NCI-H460 (cell line): ENCODE measurements at regions not wholly inside any gene's neighbourhood (a gene's known extent, or its start where the extent isn't known, plus 50 kb on each side); places are given as distances from the start of the nearest gene placed in this dataset.

Experiments
- DNase-seq: peaks from one replicate; pipeline ENCODE4 v3.0.0-alpha.2; 2016; ENCODE audit warnings: low read depth; ENCODE audit errors: extremely low read depth

DNA sequence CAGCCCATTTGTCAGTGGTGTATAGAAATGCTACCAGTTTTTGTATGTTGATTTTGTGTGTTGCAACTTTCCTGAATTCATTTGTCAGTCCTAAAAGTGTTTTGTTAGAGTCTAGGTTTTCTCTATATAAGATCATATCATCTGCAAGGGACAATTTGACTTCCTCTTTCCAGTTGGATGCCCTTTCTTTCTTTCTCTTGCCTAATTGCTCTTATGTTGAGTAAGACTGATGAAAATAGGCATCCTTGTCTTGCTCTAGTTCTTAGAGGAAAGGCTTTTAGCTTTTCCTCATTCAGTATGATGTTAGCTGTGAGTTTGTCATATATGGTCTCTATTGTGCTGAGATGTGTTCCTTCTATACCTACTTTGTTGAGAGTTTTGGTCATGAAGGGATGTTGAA lies 161.7 kb upstream of the TPK1 start:
- no peak for DNase-seq

GRCh38 chr7:144995495-144995894 lies 159.6 kb upstream of the TPK1 start:
- DNase-seq: no peak

DNA sequence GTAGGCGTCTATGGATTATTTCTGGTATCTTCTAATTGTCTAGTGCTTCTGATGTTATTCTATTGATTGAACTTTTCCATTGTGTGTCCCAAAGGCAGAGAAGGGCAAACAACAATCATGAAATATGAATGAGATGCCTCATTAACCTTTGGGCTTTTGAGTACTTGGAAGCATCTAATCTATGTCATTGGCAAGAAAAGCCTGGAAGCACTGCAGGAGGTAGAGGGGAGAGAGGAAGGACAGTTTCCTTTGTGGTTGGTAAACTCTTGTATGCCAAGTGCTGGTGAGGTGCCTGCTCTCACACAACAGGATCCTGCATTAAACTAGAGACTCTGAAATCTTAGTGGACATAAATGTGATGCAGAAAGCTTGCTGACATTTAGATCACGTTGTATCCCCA lies 155.2 kb upstream of the TPK1 start:
- DNase-seq: no peak

DNA sequence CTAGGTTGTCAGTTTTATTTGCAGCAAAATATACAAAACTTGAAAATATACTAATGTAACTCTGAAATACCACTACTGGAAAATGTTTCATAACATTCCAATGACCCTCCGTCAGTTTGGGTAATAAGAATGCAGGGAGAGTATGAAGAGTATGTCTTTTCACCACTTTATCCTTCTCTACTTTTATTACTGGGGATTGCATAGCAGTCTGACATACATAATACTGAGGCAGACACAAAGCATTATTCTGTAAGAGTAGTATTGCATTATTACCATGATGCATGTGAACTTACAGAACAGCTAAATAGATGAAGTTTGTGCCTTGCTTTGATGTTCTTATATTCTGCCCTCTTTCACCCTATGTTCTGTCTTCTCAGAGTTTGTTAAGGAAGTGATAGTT lies 151.8 kb upstream of the TPK1 start:
- DNase-seq: no peak

- no peak for DNase-seq
Observed at GRCh38 chr7:144982133-144982532, 146.3 kb upstream of the TPK1 start.

GRCh38 chr7:144975882-144976281 lies 140.0 kb upstream of the TPK1 start:
- no peak for DNase-seq

GRCh38 chr7:144969787-144970186 lies 133.9 kb upstream of the TPK1 start:
- no peak for DNase-seq

DNA sequence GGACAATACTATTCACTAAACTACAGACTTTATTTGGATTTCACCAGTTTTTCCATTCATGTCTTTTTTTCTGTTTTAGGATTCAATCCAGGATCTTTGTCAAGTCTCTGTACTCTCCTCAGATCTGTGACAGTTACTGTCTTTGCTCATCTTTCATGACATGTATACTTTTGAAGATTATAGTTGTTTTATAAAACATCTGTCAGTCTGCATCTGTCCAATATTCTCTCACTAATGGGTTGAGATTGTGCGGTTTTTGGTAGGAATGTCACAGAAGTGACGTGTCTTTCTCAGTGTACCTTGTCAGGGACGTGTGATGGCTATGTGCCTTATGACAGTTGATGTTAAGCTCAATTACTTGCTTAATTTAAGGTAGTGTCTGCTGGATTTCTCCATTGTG lies 124.9 kb upstream of the TPK1 start:
- DNase-seq: no peak

DNA sequence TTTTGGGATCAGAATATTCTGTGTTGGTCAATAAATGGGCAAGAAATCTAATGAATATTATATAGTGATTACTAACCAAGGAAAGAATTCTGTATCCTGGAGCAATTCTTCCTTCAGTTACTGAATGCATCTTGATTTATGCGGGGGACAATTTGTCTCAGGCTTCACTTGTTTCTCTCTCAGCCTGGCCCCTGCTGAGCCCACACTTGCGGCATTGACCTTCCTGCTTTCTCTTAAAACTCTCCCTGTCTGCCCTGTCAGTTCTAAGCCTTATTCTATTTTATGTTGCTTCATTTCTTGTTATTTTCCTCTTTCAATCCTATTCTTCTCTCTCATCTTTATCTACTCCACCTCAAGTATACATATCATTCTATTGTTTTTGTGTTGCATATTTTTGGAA lies 122.1 kb upstream of the TPK1 start:
- DNase-seq: no peak

DNA sequence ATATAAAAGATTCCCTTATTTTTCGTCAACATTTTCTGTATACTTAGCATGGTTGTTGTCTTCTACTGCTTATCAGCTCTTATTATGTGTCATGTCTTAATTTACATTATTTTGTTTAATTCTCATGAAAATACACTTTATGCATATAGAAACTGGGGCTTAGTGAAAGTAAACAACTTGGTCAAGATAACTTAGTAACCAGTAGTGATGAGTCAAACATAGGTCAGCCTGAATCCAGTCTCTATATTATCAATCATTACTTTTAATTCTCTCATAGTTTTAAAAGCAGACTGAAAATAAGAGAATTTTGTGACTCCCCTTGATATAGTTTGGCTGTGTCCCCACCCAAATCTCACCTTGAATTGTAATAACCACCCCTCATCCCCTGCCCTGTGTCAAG lies 119.6 kb upstream of the TPK1 start:
- DNase-seq: no peak

DNA sequence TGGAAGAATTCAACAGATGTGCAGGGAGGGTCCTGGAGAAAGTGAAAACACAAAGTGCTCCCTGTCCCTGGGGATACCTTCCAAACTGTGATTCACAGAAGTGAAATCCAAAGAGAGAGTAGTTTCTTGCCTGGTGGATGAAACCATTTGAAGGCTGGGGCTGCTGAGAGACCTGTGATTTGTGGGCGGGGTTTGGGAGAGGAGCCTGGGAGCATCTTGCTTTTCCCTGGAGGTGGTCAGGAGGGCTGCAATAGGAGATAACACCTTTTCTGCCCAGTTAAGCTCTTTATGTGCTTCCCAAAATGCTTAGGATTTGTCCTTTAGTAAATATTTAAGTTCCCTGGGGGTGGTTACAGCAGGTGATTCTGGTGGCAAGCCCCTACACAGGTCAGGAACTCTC lies 105.3 kb upstream of the TPK1 start:
- DNase-seq: no peak

- DNase-seq: no peak
Observed at GRCh38 chr7:144937199-144937598, 101.3 kb upstream of the TPK1 start.

DNA sequence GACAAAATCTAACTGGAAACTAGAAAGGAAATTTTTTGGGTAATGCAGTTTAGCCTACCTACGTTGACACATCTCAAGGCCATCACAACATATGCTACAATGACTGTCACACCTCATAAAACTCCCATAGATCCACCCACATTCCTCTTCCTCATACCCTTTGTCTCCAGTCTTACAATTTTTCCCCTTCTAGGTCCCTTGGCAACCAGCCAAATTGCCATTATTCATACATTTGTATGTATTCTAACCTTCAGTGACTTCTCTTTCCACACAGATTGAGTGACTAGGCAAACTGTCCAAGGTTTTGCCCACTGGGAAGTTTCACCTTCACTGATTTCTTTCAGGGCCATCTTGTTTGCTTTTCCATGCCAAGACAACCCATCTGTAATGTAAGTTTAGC lies 100.5 kb upstream of the TPK1 start:
- no peak for DNase-seq

- no peak for DNase-seq
Observed at GRCh38 chr7:144910411-144910810, 74.6 kb upstream of the TPK1 start.

DNA sequence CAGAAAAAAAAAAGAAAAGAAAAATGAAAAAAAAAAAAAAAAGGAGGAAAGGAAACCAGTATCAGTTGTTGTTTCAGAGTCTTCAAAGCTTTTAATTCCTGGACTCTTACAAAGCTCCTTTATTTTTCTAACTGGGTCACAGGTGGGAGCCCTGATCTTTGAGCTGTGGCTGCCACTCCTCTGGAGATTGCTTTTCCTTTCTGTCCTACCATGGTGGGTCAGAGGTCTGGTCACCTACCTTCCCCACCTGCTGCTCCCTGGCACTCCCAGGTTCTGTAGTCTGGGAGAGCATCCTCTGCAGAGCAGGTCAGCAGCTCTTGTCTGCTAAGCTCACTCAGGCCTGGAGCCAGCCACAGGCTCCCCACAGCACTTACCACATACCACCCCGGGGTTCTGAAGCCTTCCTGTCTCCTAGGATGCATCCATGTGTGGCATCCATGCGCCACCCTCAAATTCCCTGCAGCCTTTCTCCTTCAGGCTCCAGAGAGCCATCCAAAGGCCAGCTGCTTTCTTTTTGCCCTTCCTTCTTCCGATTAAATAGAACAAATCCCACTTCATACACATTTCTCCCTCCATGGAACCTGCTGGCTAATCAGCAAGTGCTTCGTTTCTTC lies 73.2 kb upstream of the TPK1 start:
- no peak for DNase-seq

GRCh38 chr7:144908324-144908723 lies 72.5 kb upstream of the TPK1 start:
- DNase-seq: no peak

GRCh38 chr7:144907577-144907976 lies 71.7 kb upstream of the TPK1 start:
- no peak for DNase-seq

GRCh38 chr7:144903201-144903600 lies 67.3 kb upstream of the TPK1 start:
- DNase-seq: no peak

DNA sequence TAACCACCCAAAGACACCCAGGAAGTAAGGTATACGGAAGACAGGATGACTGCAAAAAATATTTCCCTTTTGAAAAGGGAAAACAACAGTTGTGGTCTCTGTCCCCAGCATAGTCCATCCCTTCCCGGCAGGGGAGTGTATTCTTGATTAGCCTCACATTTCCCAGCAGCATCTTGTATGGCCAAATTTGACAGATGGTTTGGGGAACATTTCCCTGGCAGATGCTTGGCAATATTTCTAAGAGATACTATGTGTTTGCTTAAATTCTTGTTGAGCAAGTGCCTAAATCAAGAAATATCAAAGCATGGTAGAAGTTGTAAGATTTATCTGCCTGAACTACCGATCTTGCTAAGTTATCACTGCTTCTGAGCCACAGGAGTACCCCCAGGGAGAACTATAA lies 56.9 kb upstream of the TPK1 start:
- DNase-seq: no peak
